ENCODE measurements at regions not wholly inside any gene's neighbourhood (a gene's known extent, or its start where the extent isn't known, plus 50 kb on each side); places are given as distances from the start of the nearest gene placed in this dataset.
A peak's percentile ranks its signal among the peaks of the same experiment; 100 is the strongest.

GRCh38 chr2:14530506-14530905 is 102.0 kb upstream of the LRATD1 start:
- Histone ChIP-seq H3K36me3 (ENCODE audit: low read depth, missing control alignments) (no peaks in the 10 kb centered on the region), H3K9me3 (no peaks in the 10 kb centered on the region), H3K27ac (no peak overlapping the region), H3K27me3 (no peaks in the 10 kb centered on the region), H3K4me1 (no peaks in the 10 kb centered on the region), H3K4me3 (no peak overlapping the region)
- no peak for DNase-seq
- TF ChIP-seq CTCF (IDR thresholded peaks at IDR 0.05): no peak
- TF ChIP-seq POLR2A (IDR thresholded peaks at IDR 0.05): no peak
- WGBS, 2 donors: 57 to 65% methylated on average over 3 of the region's 3 CpGs
- intact Hi-C loops (cut with DNase I; ENCODE audit: low total_unique reads): no loop called here

- Histone ChIP-seq H3K4me3 (no peak overlapping the region), H3K9me3 (no peaks in the 10 kb centered on the region), H3K27me3 (no peaks in the 10 kb centered on the region), H3K36me3 (ENCODE audit: low read depth, missing control alignments) (no peaks in the 10 kb centered on the region), H3K4me1 (no peaks in the 10 kb centered on the region), H3K27ac (no peak overlapping the region)
- TF ChIP-seq POLR2A (IDR thresholded peaks at IDR 0.05): no peak
- no peak for TF ChIP-seq CTCF (IDR thresholded peaks at IDR 0.05)
- intact Hi-C loops (cut with DNase I; ENCODE audit: low total_unique reads): no loop called here
- WGBS, 2 donors: 22 to 32% methylated on average over 1 of the region's 1 CpG
- DNase-seq: no peak
Measured at GRCh38 chr2:14533131-14533757, 99.3 kb upstream of the LRATD1 start.

GRCh38 chr2:14535156-14535555 is 97.4 kb upstream of the LRATD1 start:
- Histone ChIP-seq H3K4me3 (no peak overlapping the region), H3K27ac (no peak overlapping the region), H3K4me1 (no peaks in the 10 kb centered on the region), H3K9me3 (no peaks in the 10 kb centered on the region), H3K36me3 (ENCODE audit: low read depth, missing control alignments) (no peaks in the 10 kb centered on the region), H3K27me3 (no peaks in the 10 kb centered on the region)
- intact Hi-C loops (cut with DNase I; ENCODE audit: low total_unique reads): no loop called here
- WGBS, 2 donors: 35 to 48% methylated on average over 3 to 4 of the region's 4 CpGs
- TF ChIP-seq POLR2A (IDR thresholded peaks at IDR 0.05): no peak
- no peak for TF ChIP-seq CTCF (IDR thresholded peaks at IDR 0.05)
- DNase-seq: peak; percentile 19

- Histone ChIP-seq H3K4me3 (no peak overlapping the region), H3K36me3 (ENCODE audit: low read depth, missing control alignments) (no peaks in the 10 kb centered on the region), H3K27me3 (no peaks in the 10 kb centered on the region), H3K4me1 (no peaks in the 10 kb centered on the region), H3K27ac (no peak overlapping the region), H3K9me3 (no peaks in the 10 kb centered on the region)
- no peak for DNase-seq
- no peak for TF ChIP-seq CTCF (IDR thresholded peaks at IDR 0.05)
- no peak for TF ChIP-seq POLR2A (IDR thresholded peaks at IDR 0.05)
- WGBS, 2 donors: 90 to 96% methylated on average over 3 to 4 of the region's 4 CpGs
- intact Hi-C loops (cut with DNase I; ENCODE audit: low total_unique reads): no loop called here
Measured at GRCh38 chr2:14536976-14537375, 95.5 kb upstream of the LRATD1 start.

GRCh38 chr2:14540015-14540414 is 92.5 kb upstream of the LRATD1 start:
- Histone ChIP-seq H3K4me1 (no peaks in the 10 kb centered on the region), H3K36me3 (ENCODE audit: low read depth, missing control alignments) (no peaks in the 10 kb centered on the region), H3K9me3 (no peaks in the 10 kb centered on the region), H3K27ac (no peak overlapping the region), H3K27me3 (no peaks in the 10 kb centered on the region), H3K4me3 (no peak overlapping the region)
- DNase-seq: no peak
- 93 to 98% methylated on average over 1 of the region's 1 CpG for WGBS, 2 donors
- intact Hi-C loops (cut with DNase I; ENCODE audit: low total_unique reads): no loop called here
- no peak for TF ChIP-seq CTCF (IDR thresholded peaks at IDR 0.05)
- TF ChIP-seq POLR2A (IDR thresholded peaks at IDR 0.05): no peak

Data from testis (tissue), 2 donors.